ENCODE measurements at regions not wholly inside any gene's neighbourhood (a gene's known extent, or its start where the extent isn't known, plus 50 kb on each side); places are given as distances from the start of the nearest gene placed in this dataset.

GRCh38 chr15:34652726-34653033 is 69.2 kb upstream of the GOLGA8B start:
- H3K9me3 ChIP-seq (ENCODE audit: control insufficient read depth in 4 of 4, low read length in 3 of 4), result no peaks in the 10 kb centered on the region
- no peaks in the 10 kb centered on the region for H3K4me1 ChIP-seq (ENCODE audit: control insufficient read depth in 4 of 4, insufficient read depth in 4 of 4, low read length in 3 of 4)
- no peaks in the 10 kb centered on the region for H3K36me3 ChIP-seq (ENCODE audit: control insufficient read depth in 4 of 4, insufficient read depth in 3 of 4, low read depth in 1 of 4, low read length in 3 of 4)
- H3K9ac ChIP-seq (ENCODE audit: low read depth in 1 of 2, low read length in 2 of 2), result no peak overlapping the region
- H3K27ac ChIP-seq (ENCODE audit: low read depth in 1 of 2, low read length in 2 of 2), result no peak overlapping the region
- H3K4me3 ChIP-seq (ENCODE audit: low read depth in 1 of 3, low read length in 3 of 3), result no peak overlapping the region
- H3K27me3 ChIP-seq (ENCODE audit: control insufficient read depth in 4 of 4, insufficient read depth in 4 of 4, low read length in 3 of 4), result peaks cover 0 to 4% (median 0%) of the 10 kb centered on the region in 4 donors
- TF ChIP-seq REST (IDR thresholded peaks at IDR 0.05) (no peak), CTCF (IDR thresholded peaks at IDR 0.05; ENCODE audit: low read depth, low read length, missing input control) (no peak), FOXA1 (IDR thresholded peaks at IDR 0.05) (no peak), YY1 (IDR thresholded peaks at IDR 0.05) (no peak), TAF1 (conservative IDR thresholded peaks at IDR 0.05) (no peak), RXRA (IDR thresholded peaks at IDR 0.05) (no peak), EGR1 (IDR thresholded peaks at IDR 0.05; ENCODE audit: low read depth in 2 of 2) (no peak), JUND (IDR thresholded peaks at IDR 0.05) (no peak), HNF4G (IDR thresholded peaks at IDR 0.05) (no peak), HNF4A (conservative IDR thresholded peaks at IDR 0.05) (no peak), FOXA2 (IDR thresholded peaks at IDR 0.05) (no peak), GABPA (IDR thresholded peaks at IDR 0.05 in 1 of 2, conservative IDR thresholded peaks at IDR 0.05 in 1 of 2) (no peak), RAD21 (IDR thresholded peaks at IDR 0.05) (no peak), SP1 (IDR thresholded peaks at IDR 0.05) (no peak), NR2F2 (IDR thresholded peaks at IDR 0.05) (no peak)
- TF ChIP-seq, protein P1, sequence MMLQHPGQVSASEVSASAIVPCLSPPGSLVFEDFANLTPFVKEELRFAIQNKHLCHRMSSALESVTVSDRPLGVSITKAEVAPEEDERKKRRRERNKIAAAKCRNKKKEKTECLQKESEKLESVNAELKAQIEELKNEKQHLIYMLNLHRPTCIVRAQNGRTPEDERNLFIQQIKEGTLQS (IDR thresholded peaks at IDR 0.05), result no peak
- TF ChIP-seq, protein P2, sequence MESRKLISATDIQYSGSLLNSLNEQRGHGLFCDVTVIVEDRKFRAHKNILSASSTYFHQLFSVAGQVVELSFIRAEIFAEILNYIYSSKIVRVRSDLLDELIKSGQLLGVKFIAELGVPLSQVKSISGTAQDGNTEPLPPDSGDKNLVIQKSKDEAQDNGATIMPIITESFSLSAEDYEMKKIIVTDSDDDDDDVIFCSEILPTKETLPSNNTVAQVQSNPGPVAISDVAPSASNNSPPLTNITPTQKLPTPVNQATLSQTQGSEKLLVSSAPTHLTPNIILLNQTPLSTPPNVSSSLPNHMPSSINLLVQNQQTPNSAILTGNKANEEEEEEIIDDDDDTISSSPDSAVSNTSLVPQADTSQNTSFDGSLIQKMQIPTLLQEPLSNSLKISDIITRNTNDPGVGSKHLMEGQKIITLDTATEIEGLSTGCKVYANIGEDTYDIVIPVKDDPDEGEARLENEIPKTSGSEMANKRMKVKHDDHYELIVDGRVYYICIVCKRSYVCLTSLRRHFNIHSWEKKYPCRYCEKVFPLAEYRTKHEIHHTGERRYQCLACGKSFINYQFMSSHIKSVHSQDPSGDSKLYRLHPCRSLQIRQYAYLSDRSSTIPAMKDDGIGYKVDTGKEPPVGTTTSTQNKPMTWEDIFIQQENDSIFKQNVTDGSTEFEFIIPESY (IDR thresholded peaks at IDR 0.05), result no peak
- TF ChIP-seq, protein P3, sequence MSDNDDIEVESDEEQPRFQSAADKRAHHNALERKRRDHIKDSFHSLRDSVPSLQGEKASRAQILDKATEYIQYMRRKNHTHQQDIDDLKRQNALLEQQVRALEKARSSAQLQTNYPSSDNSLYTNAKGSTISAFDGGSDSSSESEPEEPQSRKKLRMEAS (IDR thresholded peaks at IDR 0.05), result no peak
- DNase-seq (ENCODE audit: low spot score), result no peak

All from liver (tissue), 7 donors.